SK-N-SH (cell line): ENCODE measurements at regions not wholly inside any gene's neighbourhood (a gene's known extent, or its start where the extent isn't known, plus 50 kb on each side); places are given as distances from the start of the nearest gene placed in this dataset.

ENCODE experiments used
- CTCF ChIA-PET: fragments of 300-600, 350-600 bp; formaldehyde crosslinking; extraction: SDS; loops from one replicate; lab custom pipeline; 2021; lab: Yijun Ruan, JAX
- POLR2A ChIA-PET: fragments of 350-600 bp; sonication (Branson Sonifier 250); formaldehyde crosslinking; extraction: SDS; loops from one replicate; lab custom pipeline; 2020; ENCODE audit warnings: antibody characterized with exemption, inconsistent platforms; lab: Yijun Ruan, JAX
- DNase-seq: peaks from one replicate; pipeline ENCODE4 v3.0.0; 2012
- H2AFZ ChIP-seq: fragments of 200-600 bp; sonication (generic); 2 replicates; pipeline ENCODE4 v1.8.1; 2016; ENCODE audit warnings: antibody characterized with exemption, mild to moderate bottlenecking, low read depth
- H3F3A ChIP-seq: fragments of 200-600 bp; sonication (generic); replicated peaks from 2 replicates; pipeline ENCODE3; 2016; ENCODE audit warnings: antibody characterized with exemption, mild to moderate bottlenecking; ENCODE audit not compliant: insufficient read depth
- H3K27ac ChIP-seq, 2 experiments: fragments of 200-500 bp in 1 of 2; fragments of 200-600 bp in 1 of 2; sonication (Bioruptor generic) in 1 of 2; sonication (generic), shearing (Covaris generic) in 1 of 2; 2 replicates each; pipeline versions ENCODE4 v1.5.1 to v1.6.1; 2014 to 2016; ENCODE audit warnings: low read depth in 2 of 2, inconsistent platforms in 1 of 2, low read length in 1 of 2, mild to moderate bottlenecking in 1 of 2, mixed read lengths in 1 of 2
- H3K27me3 ChIP-seq: fragments of 200-600 bp; sonication (generic), shearing (Covaris generic); 2 replicates; pipeline ENCODE4 v1.6.1; 2016; ENCODE audit warnings: mixed run types; ENCODE audit not compliant: insufficient read depth
- H3K36me3 ChIP-seq, 2 experiments: fragments of 200-500 bp in 1 of 2; fragments of 200-600 bp in 1 of 2; sonication (Bioruptor generic) in 1 of 2; sonication (generic) in 1 of 2; replicated peaks in 1 of 2; 2 replicates each; pipeline versions ENCODE3 to v1.5.1; 2014 to 2016; ENCODE audit warnings: low read length in 1 of 2, mild to moderate bottlenecking in 1 of 2; ENCODE audit not compliant: insufficient read depth in 2 of 2, control insufficient read depth in 1 of 2
- H3K4me1 ChIP-seq, 2 experiments: fragments of 200-500 bp in 1 of 2; fragments of 200-600 bp in 1 of 2; sonication (Bioruptor generic) in 1 of 2; sonication (generic), shearing (Covaris generic) in 1 of 2; 2 replicates each; pipeline versions ENCODE4 v1.5.1 to v1.6.1; 2014 to 2016; ENCODE audit warnings: low read depth in 1 of 2, low read length in 1 of 2, mixed run types in 1 of 2; ENCODE audit not compliant: insufficient read depth in 2 of 2, control insufficient read depth in 1 of 2
- H3K4me2 ChIP-seq: fragments of 200-600 bp; sonication (generic), shearing (Covaris generic); 2 replicates; pipeline ENCODE4 v1.6.1; 2017; ENCODE audit warnings: mixed run types
- H3K4me3 ChIP-seq, 2 experiments: fragments of 200-500 bp in 1 of 2; fragments of 200-600 bp in 1 of 2; sonication (Bioruptor generic) in 1 of 2; sonication (generic), shearing (Covaris generic) in 1 of 2; 2 replicates each; pipeline versions ENCODE4 v1.5.1 to v1.8.1; 2014 to 2016; ENCODE audit warnings: low read depth in 2 of 2, inconsistent platforms in 1 of 2, low read length in 1 of 2, mild to moderate bottlenecking in 1 of 2, mixed read lengths in 1 of 2, moderate library complexity in 1 of 2
- H3K79me2 ChIP-seq: fragments of 200-600 bp; sonication (generic); 2 replicates; pipeline ENCODE4 v1.8.1; 2017; ENCODE audit warnings: mild to moderate bottlenecking; ENCODE audit not compliant: insufficient read depth
- H3K9ac ChIP-seq: fragments of 200-600 bp; sonication (generic); 2 replicates; pipeline ENCODE4 v1.6.1; 2017; ENCODE audit warnings: mixed run types
- H3K9me2 ChIP-seq: fragments of 200-600 bp; sonication (generic); 2 replicates; pipeline ENCODE4 v1.6.1; 2017; ENCODE audit warnings: mixed run types
- H3K9me3 ChIP-seq: fragments of 200-600 bp; sonication (generic); 2 replicates; pipeline ENCODE4 v1.6.1; 2017; ENCODE audit warnings: mixed run types, mild to moderate bottlenecking, moderate library complexity
- H4K20me1 ChIP-seq: fragments of 200-600 bp; sonication (generic); 2 replicates; pipeline ENCODE4 v1.6.1; 2017; ENCODE audit warnings: mild to moderate bottlenecking, mixed run types; ENCODE audit not compliant: insufficient read depth
- CHD2 ChIP-seq: fragments of 150-350 bp; IDR thresholded peaks from 2 replicates; pipeline ENCODE4 v1.6.1; 2018; ENCODE audit warnings: low read length; ENCODE audit not compliant: partially characterized antibody
- EZH2phosphoT487 ChIP-seq: fragments of 200-600 bp; sonication (generic); IDR thresholded peaks from 2 replicates; pipeline ENCODE4 v1.6.1; 2017; ENCODE audit warnings: low read depth, mixed run types, mild to moderate bottlenecking, antibody characterized with exemption, moderate library complexity, borderline replicate concordance
- FOXJ3 ChIP-seq: sonication (generic); formaldehyde crosslinking; IDR thresholded peaks from 2 replicates; pipeline ENCODE4 v1.5.1; 2020; ENCODE audit warnings: mild to moderate bottlenecking, missing genetic modification reagents
- FOXM1 ChIP-seq: IDR thresholded peaks from 2 replicates; pipeline ENCODE4 v1.4.0; 2012; ENCODE audit warnings: low read depth, mild to moderate bottlenecking
- GABPA ChIP-seq: IDR thresholded peaks from 2 replicates; pipeline ENCODE4 v1.4.0; 2012; ENCODE audit warnings: low read depth, mild to moderate bottlenecking
- JUND ChIP-seq: IDR thresholded peaks from 2 replicates; pipeline ENCODE4 v1.4.0; 2012
- MXI1 ChIP-seq: IDR thresholded peaks from 2 replicates; pipeline ENCODE4 v1.6.1; 2012; ENCODE audit warnings: mild to moderate bottlenecking, low read depth, low read length, improper control_type of control experiment
- NFIC ChIP-seq: IDR thresholded peaks from 2 replicates; pipeline ENCODE4 v1.4.0; 2012; ENCODE audit warnings: borderline replicate concordance
- RAD21 ChIP-seq: IDR thresholded peaks from 2 replicates; pipeline ENCODE4 v1.6.1; 2012; ENCODE audit warnings: mild to moderate bottlenecking, low read length
- RCOR1 ChIP-seq: fragments of 150-350 bp; IDR thresholded peaks from 2 replicates; pipeline ENCODE4 v1.6.1; 2017; ENCODE audit warnings: antibody characterized with exemption, low read length
- RFX5 ChIP-seq: IDR thresholded peaks from 2 replicates; pipeline ENCODE4 v1.6.1; 2012; ENCODE audit warnings: mild to moderate bottlenecking, improper control_type of control experiment, low read length
- RXRA ChIP-seq: IDR thresholded peaks from 2 replicates; pipeline ENCODE4 v1.4.0; 2012; ENCODE audit warnings: low read depth, mild to moderate bottlenecking, borderline replicate concordance
- SMC3 ChIP-seq: IDR thresholded peaks from 2 replicates; pipeline ENCODE4 v1.6.1; 2012; ENCODE audit warnings: low read depth, low read length, improper control_type of control experiment
- TCF12 ChIP-seq: IDR thresholded peaks from 2 replicates; pipeline ENCODE4 v1.4.0; 2012
- YY1 ChIP-seq: IDR thresholded peaks from 2 replicates; pipeline ENCODE4 v1.4.0; 2012; ENCODE audit warnings: low read depth, mild to moderate bottlenecking
- WGBS: methylation state at CpG from one replicate; pipeline ENCODE4 v1.1.6; 2017; ENCODE audit warnings: low lambda C conversion rate; 5-methylcytosine and 5-hydroxymethylcytosine counted together
- TF ChIP-seq, protein P1 (sequence below): fragments of 150-350 bp; IDR thresholded peaks from 2 replicates; pipeline ENCODE4 v1.6.1; 2016; ENCODE audit warnings: mild to moderate bottlenecking, low read depth, low read length
- TF ChIP-seq, protein P2 (sequence below): fragments of 150-350 bp; IDR thresholded peaks from 2 replicates; pipeline ENCODE4 v1.6.1; 2017; ENCODE audit warnings: antibody characterized with exemption, low read length, low read depth, borderline replicate concordance
- TF ChIP-seq, protein P3 (sequence below): IDR thresholded peaks from 2 replicates; pipeline ENCODE4 v1.6.1; 2012; ENCODE audit warnings: mild to moderate bottlenecking, low read depth, low read length, moderate library complexity

DNA sequence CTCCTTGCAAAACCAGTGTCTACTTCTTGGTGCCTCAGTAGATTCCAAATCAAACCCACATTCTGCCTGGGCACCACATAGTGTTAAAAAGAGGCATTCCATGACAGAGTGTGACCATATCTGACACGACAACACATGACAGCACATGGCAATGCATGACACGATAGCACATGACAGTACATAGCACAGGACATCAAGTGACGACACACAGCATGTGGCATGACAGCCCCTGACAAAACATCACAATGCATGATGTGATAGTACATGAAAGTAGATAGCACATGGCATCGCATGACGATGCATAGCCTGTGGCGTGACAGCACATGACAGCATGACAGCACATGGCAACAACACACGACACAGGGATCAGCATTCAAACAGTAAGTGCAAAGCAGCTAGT lies 845.9 kb upstream of the SALL3 start (continued):
- TF ChIP-seq, protein P1, sequence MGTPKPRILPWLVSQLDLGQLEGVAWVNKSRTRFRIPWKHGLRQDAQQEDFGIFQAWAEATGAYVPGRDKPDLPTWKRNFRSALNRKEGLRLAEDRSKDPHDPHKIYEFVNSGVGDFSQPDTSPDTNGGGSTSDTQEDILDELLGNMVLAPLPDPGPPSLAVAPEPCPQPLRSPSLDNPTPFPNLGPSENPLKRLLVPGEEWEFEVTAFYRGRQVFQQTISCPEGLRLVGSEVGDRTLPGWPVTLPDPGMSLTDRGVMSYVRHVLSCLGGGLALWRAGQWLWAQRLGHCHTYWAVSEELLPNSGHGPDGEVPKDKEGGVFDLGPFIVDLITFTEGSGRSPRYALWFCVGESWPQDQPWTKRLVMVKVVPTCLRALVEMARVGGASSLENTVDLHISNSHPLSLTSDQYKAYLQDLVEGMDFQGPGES = no peak

DNA sequence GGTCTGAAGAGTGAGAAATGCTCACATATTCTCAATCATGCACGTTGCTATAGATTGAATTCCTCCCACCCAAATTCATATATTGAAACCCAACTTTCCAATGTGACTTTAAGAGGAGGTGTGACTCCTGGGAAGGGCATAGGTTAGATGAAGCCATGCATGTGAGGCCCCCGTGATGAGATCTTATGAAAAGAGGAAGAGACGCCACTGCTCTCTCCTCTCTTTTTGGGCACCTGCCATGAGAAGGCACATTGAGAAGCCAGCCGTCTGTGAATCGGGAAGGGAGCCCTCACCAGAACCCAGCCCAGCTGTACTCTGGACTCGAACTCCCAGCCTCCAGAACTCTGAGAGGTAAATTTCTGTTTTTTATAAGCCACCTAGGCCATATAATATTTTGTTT lies 842.6 kb upstream of the SALL3 start:
- H3K9ac ChIP-seq = no peak overlapping the region
- no peaks in the 10 kb centered on the region for H3K9me3 ChIP-seq
- H3K27me3 ChIP-seq = peaks cover 22% of the 10 kb centered on the region
- no peaks in the 10 kb centered on the region for H3K4me1 ChIP-seq
- H4K20me1 ChIP-seq = 0 out of 2 replicates have a peak, but pooled peaks cover 3% of the 10 kb centered on the region
- ChIA-PET POLR2A (no interaction called here), CTCF (no interaction called here)
- no peak overlapping the region for H2AFZ ChIP-seq
- no peak overlapping the region for H3K4me2 ChIP-seq
- H3K9me2 ChIP-seq = no peaks in the 10 kb centered on the region
- 3% methylated on average over 6 of the region's 6 CpGs for WGBS
- H3K4me3 ChIP-seq = no peak overlapping the region
- TF ChIP-seq, protein P2, sequence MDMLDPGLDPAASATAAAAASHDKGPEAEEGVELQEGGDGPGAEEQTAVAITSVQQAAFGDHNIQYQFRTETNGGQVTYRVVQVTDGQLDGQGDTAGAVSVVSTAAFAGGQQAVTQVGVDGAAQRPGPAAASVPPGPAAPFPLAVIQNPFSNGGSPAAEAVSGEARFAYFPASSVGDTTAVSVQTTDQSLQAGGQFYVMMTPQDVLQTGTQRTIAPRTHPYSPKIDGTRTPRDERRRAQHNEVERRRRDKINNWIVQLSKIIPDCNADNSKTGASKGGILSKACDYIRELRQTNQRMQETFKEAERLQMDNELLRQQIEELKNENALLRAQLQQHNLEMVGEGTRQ = no peak
- TF ChIP-seq, protein P1 = no peak
- no peak for TF ChIP-seq EZH2phosphoT487
- TF ChIP-seq MXI1 = no peak
- TF ChIP-seq RXRA = no peak
- no peak for TF ChIP-seq NFIC
- TF ChIP-seq JUND = no peak
- TF ChIP-seq GABPA = no peak
- TF ChIP-seq RCOR1 = no peak
- no peak overlapping the region for H3K27ac ChIP-seq
- no peaks in the 10 kb centered on the region for H3K79me2 ChIP-seq
- H3F3A ChIP-seq = no peaks in the 10 kb centered on the region
- H3K36me3 ChIP-seq = no peaks in the 10 kb centered on the region
- no peak for DNase-seq

DNA sequence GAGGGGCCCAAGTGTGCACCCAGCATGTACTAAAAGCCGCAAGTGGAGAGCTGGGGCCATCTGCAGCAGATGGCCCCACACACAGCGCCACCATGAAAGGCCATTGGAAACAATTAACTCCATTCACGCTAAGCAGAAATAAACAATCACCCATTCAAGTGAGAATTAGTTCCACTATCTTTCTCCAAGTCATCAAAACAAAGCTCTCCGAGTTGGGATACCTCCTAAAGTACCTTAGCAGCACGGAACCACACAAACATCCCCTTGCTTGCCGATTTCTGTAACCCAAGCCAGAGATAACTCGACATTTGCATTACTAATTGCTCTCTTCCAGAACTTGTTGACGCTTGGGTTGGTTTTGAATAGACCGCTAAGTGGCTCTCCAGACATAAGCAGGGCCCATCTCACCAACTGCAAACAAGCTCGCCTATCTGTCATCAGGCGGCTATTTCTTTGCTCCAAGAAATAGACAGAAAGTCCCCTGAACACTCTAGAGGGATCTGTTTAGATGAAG lies 840.6 kb upstream of the SALL3 start:
- Histone ChIP-seq H4K20me1 (0 out of 2 replicates have a peak, but pooled peaks cover 3% of the 10 kb centered on the region), H3K79me2 (no peaks in the 10 kb centered on the region), H3K27me3 (peaks cover 22% of the 10 kb centered on the region), H3K36me3 (no peaks in the 10 kb centered on the region), H3K4me3 (no peak overlapping the region), H3K9ac (no peak overlapping the region), H3F3A (no peaks in the 10 kb centered on the region), H3K27ac (no peak overlapping the region), H2AFZ (no peak overlapping the region), H3K4me2 (no peak overlapping the region), H3K9me2 (no peaks in the 10 kb centered on the region), H3K9me3 (no peaks in the 10 kb centered on the region), H3K4me1 (no peaks in the 10 kb centered on the region)
- 3% methylated on average over 11 of the region's 11 CpGs for WGBS
- CTCF ChIA-PET = interaction anchor here (1.4 kb wide), 1 partner anchor 27 kb away, joined by 3 read pairs; no protein-coding TSS in a partner anchor
- POLR2A ChIA-PET = no interaction called here
- no peak for DNase-seq
- TF ChIP-seq FOXM1 (no peak), RFX5 (no peak), JUND (no peak), GABPA (no peak), MXI1 (no peak), TCF12 (no peak), FOXJ3 (CRISPR knock-in tag) (no peak), YY1 (no peak), CHD2 (no peak), SMC3 (no peak), RAD21 (no peak), EZH2phosphoT487 (no peak)
- TF ChIP-seq, protein P3, sequence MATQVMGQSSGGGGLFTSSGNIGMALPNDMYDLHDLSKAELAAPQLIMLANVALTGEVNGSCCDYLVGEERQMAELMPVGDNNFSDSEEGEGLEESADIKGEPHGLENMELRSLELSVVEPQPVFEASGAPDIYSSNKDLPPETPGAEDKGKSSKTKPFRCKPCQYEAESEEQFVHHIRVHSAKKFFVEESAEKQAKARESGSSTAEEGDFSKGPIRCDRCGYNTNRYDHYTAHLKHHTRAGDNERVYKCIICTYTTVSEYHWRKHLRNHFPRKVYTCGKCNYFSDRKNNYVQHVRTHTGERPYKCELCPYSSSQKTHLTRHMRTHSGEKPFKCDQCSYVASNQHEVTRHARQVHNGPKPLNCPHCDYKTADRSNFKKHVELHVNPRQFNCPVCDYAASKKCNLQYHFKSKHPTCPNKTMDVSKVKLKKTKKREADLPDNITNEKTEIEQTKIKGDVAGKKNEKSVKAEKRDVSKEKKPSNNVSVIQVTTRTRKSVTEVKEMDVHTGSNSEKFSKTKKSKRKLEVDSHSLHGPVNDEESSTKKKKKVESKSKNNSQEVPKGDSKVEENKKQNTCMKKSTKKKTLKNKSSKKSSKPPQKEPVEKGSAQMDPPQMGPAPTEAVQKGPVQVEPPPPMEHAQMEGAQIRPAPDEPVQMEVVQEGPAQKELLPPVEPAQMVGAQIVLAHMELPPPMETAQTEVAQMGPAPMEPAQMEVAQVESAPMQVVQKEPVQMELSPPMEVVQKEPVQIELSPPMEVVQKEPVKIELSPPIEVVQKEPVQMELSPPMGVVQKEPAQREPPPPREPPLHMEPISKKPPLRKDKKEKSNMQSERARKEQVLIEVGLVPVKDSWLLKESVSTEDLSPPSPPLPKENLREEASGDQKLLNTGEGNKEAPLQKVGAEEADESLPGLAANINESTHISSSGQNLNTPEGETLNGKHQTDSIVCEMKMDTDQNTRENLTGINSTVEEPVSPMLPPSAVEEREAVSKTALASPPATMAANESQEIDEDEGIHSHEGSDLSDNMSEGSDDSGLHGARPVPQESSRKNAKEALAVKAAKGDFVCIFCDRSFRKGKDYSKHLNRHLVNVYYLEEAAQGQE = no peak
- TF ChIP-seq, protein P1 = no peak
